ENCODE measurements at regions not wholly inside any gene's neighbourhood (a gene's known extent, or its start where the extent isn't known, plus 50 kb on each side); places are given as distances from the start of the nearest gene placed in this dataset.

DNA sequence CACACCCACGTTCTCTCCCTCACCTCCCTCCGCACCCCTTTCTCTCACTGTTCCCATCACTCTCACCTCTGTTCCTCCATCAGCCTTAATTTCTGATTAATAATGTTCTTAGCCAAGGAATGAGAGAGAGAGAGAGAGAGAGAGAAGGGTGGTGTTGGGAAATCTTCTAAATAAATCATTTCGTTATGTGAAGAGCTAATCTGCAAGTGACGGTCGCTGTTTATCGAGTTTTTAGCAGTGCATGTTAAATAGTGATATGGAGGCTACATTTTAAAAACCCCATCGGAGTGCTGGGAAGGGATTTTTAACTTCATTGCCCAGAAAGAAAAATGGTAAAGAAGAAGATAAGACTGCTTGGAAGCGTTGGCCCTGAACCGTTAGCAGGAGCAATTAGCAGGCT, 203.3 kb upstream of the LHX5 start:
- WGBS (ENCODE audit: extremely low coverage, insufficient read length, low lambda C conversion rate) = 100% methylated on average over 1 of the region's 9 CpGs

More for the DNA sequence above, 203.3 kb upstream of the LHX5 start:
- no peak for DNase-seq
- Mint-ChIP-seq H3K27ac (no peak overlapping the region), H3K36me3 (ENCODE audit: insufficient read depth in 1 of 3, low read depth in 3 of 3) (no peaks in the 10 kb centered on the region), H3K4me3 (no peak overlapping the region), H3K9me3 (no peaks in the 10 kb centered on the region; a peak in 1 of 5 replicates), H3K27me3 (ENCODE audit: low read depth) (peaks cover 29% of the 10 kb centered on the region), H3K4me1 (peaks cover 6 to 20% of the 10 kb centered on the region in 2 experiments; a peak in 3 of 4 replicates)
- Histone ChIP-seq H3K9ac (ENCODE audit: extremely low read depth, insufficient read length, low read length) (no peak overlapping the region), H2AFZ (ENCODE audit: low read length) (no peak overlapping the region), H4K8ac (replicated peaks; ENCODE audit: insufficient read length, low read depth, low read length) (no peak overlapping the region), H4K5ac (ENCODE audit: insufficient read length, low read depth, low read length) (no peak overlapping the region), H4K91ac (ENCODE audit: insufficient read length, low read depth, low read length) (no peak overlapping the region), H3K79me2 (ENCODE audit: insufficient read depth, low read length) (no peaks in the 10 kb centered on the region), H3K4me2 (ENCODE audit: insufficient read depth, insufficient read length, low read length) (no peak overlapping the region), H3K18ac (ENCODE audit: insufficient read length, low read depth, low read length) (no peak overlapping the region), H2BK15ac (ENCODE audit: low read depth, low read length) (no peak overlapping the region), H4K20me1 (ENCODE audit: control insufficient read depth, insufficient read depth, insufficient read length) (no peaks in the 10 kb centered on the region), H3K9me3 (ENCODE audit: control insufficient read depth, low read depth, low read length) (no peaks in the 10 kb centered on the region), H3K79me1 (ENCODE audit: insufficient read depth, low read depth, low read length, poor library complexity, severe bottlenecking) (no peaks in the 10 kb centered on the region), H3K14ac (ENCODE audit: insufficient read depth, low read length) (no peak overlapping the region), H3K27ac (ENCODE audit: insufficient read length, low read depth, low read length) (no peak overlapping the region), H3K23me2 (ENCODE audit: insufficient read length, low read depth, low read length, poor library complexity, severe bottlenecking) (no peaks in the 10 kb centered on the region), H3K23ac (ENCODE audit: insufficient read length, low read depth, low read length) (no peak overlapping the region), H2BK120ac (ENCODE audit: low read depth, low read length, poor library complexity, severe bottlenecking) (no peak overlapping the region), H2BK5ac (ENCODE audit: insufficient read length, low read length) (no peak overlapping the region), H3K4ac (ENCODE audit: low read depth, low read length) (no peak overlapping the region), H2BK20ac (ENCODE audit: low read depth, low read length, poor library complexity, severe bottlenecking) (no peak overlapping the region), H2AK5ac (ENCODE audit: insufficient read length, low read length) (no peak overlapping the region), H3T11ph (ENCODE audit: low read length) (no peak overlapping the region), H3K27me3 (ENCODE audit: insufficient read depth, low read length) (no peaks in the 10 kb centered on the region), H3K56ac (ENCODE audit: insufficient read length, low read depth, low read length) (no peak overlapping the region), H3K4me1 (ENCODE audit: insufficient read depth, low read length) (no peaks in the 10 kb centered on the region), H2BK12ac (ENCODE audit: insufficient read length, low read depth, low read length) (no peak overlapping the region)
- TF ChIP-seq, protein P1, sequence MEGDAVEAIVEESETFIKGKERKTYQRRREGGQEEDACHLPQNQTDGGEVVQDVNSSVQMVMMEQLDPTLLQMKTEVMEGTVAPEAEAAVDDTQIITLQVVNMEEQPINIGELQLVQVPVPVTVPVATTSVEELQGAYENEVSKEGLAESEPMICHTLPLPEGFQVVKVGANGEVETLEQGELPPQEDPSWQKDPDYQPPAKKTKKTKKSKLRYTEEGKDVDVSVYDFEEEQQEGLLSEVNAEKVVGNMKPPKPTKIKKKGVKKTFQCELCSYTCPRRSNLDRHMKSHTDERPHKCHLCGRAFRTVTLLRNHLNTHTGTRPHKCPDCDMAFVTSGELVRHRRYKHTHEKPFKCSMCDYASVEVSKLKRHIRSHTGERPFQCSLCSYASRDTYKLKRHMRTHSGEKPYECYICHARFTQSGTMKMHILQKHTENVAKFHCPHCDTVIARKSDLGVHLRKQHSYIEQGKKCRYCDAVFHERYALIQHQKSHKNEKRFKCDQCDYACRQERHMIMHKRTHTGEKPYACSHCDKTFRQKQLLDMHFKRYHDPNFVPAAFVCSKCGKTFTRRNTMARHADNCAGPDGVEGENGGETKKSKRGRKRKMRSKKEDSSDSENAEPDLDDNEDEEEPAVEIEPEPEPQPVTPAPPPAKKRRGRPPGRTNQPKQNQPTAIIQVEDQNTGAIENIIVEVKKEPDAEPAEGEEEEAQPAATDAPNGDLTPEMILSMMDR (conservative IDR thresholded peaks at IDR 0.05) = no peak

Measured in H9 (cell line).